Erythroblast (primary cell): ENCODE measurements at regions not wholly inside any gene's neighbourhood (a gene's known extent, or its start where the extent isn't known, plus 50 kb on each side); places are given as distances from the start of the nearest gene placed in this dataset.
"Not testable (repeated sequence)": the region's sequence is repeated elsewhere in the genome, so short reads cannot be mapped to it uniquely, and the experiment has no call there.

Source experiments
- DNase-seq, 2 experiments: peaks; one replicate each; lab custom pipeline; 2025; lab: John Stamatoyannopoulos, UW
- GATA1 ChIP-seq: IDR thresholded peaks from 2 replicates; pipeline ENCODE4 v1.6.1; 2011; ENCODE audit warnings: low read depth, mild to moderate bottlenecking, control low read depth, low read length, moderate library complexity
- POLR2A ChIP-seq: IDR thresholded peaks from 2 replicates; pipeline ENCODE4 v1.6.1; 2011; ENCODE audit warnings: mild to moderate bottlenecking, low read length

DNA sequence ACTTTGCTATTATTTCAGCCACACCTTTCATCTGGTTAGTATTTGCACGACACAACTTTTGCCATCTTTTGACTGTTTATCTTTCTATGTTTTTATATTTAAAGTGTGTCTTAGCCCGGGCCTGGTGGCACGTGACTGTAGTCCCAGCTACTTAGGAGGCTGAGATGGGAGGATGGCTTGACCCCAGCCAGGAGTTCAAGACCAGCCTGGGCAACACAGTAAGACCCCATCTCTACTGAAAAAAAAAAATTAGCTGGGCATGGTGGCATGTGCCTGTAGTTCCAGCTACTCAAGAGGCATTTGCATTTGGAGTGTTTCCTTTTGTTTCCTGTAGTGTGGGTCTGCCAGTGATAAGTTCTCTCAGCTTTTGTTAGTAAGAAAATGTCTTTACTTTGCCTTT lies 88.7 kb upstream of the GLI2 start:
- no peak for TF ChIP-seq GATA1
- TF ChIP-seq POLR2A = no peak
- no peak for DNase-seq

DNA sequence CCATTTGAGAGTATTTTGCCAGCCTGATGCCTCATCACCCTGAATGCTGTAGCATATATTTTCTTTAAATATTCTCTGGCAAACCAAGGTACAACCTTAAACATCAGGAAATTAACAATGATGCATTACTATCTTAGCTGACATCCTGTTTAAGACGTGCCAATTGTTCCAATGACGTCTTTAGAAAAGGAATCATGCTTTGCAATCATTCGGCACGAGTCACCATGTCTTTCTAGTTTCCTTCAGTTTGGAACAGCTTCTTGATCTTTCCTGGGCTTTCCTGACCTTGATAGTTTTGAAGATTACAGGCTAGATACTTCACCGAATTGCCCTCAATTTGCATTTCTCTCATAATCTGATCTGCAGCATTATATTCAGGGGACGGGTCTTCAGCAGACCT lies 88.2 kb upstream of the GLI2 start:
- TF ChIP-seq POLR2A = no peak
- no peak for TF ChIP-seq GATA1
- no peak for DNase-seq

GRCh38 chr2:120649381-120649780 lies 86.3 kb upstream of the GLI2 start:
- not testable (repeated sequence) for DNase-seq

- no peak for TF ChIP-seq POLR2A
- TF ChIP-seq GATA1 = no peak
- DNase-seq = no peak
Observed at GRCh38 chr2:120650022-120650644, 85.5 kb upstream of the GLI2 start.

- TF ChIP-seq POLR2A = no peak
- no peak for TF ChIP-seq GATA1
- DNase-seq = no peak
Observed at GRCh38 chr2:120651818-120652217, 83.8 kb upstream of the GLI2 start.

- TF ChIP-seq GATA1 = no peak
- TF ChIP-seq POLR2A = no peak
- DNase-seq = no peak
Observed at GRCh38 chr2:120653046-120653445, 82.6 kb upstream of the GLI2 start.

GRCh38 chr2:120653871-120654270 lies 81.8 kb upstream of the GLI2 start:
- no peak for DNase-seq
- no peak for TF ChIP-seq POLR2A

DNA sequence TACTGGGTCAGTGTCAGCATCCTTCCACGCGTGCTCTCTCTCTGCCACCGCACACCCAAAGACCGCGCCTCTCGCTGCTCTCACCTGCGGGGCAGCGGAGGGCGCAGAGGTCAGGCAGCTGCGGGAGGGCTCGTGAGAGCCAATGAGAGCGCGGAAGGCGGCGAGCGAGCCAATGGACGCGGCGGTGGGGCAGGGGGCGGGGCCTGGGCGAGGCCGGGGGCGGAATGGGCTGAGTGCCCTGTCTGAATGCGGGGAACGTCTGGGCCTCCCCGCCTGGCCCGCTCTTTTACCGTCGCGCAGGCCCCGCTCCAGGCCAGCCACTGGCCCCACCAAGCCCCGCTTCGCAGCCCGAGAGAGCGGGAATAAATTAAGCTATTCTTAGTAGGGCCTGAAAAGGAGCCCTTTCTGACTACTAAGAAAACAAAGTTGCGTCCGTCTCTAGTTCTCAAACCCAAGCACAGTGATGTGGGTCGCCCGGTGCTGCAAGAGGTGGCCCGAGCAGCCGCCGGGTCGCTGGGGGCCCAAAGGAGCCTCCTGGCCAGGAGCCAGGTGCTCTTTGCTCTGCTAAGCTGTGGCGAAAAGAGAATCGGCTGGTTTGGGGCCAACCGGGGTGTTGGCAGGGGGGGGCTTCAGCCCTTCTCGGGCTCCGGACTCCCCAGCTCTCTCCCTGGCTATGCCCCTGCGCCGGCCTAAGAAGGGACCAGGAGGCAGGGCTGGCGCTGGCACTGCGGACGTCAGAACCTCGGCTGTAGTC lies 81.1 kb upstream of the GLI2 start:
- DNase-seq = no peak
- TF ChIP-seq POLR2A (no peak), GATA1 (no peak)

GRCh38 chr2:120656273-120656950 lies 79.3 kb upstream of the GLI2 start:
- no peak for DNase-seq
- TF ChIP-seq POLR2A = no peak
- TF ChIP-seq GATA1 = no peak

DNA sequence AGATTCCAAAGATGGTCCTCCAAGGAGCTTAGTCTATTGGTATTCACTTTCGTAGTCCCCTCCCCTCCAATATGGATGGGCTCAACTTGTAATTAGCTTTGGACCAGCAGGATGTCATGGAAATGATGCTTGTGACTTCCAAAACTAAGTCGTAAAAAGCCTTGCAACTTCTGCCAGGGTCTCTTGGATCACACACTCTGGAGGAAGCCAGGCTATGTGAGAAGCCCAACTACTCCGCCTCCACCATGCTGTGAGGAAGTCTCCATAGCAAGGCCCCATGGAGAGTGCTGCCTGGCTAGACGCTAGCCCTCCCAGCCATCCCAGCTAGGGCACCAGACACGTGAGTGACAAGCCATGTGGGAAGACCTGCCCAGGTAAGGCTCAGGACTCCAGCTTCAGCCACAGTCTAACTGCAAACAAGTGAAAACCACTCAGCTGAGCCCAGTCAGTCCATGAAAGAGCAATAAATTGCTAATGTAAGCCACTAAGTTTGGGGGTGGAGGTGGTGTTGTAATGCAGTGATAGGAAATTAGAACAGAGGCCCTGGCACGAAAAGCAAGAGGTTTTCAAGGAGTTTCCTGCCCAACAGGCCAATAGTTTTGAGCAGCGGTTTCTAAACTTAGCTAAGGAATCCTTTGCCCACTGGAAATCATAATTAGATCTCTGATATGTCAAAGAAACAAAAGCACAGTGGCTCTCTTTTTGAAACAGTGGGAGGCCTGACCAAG lies 77.5 kb upstream of the GLI2 start:
- no peak for DNase-seq

GRCh38 chr2:120658770-120659158 lies 76.9 kb upstream of the GLI2 start:
- TF ChIP-seq POLR2A (no peak), GATA1 (no peak)
- no peak for DNase-seq

More for the DNA sequence above, 77.5 kb upstream of the GLI2 start:
- TF ChIP-seq GATA1 (no peak), POLR2A (no peak)

DNA sequence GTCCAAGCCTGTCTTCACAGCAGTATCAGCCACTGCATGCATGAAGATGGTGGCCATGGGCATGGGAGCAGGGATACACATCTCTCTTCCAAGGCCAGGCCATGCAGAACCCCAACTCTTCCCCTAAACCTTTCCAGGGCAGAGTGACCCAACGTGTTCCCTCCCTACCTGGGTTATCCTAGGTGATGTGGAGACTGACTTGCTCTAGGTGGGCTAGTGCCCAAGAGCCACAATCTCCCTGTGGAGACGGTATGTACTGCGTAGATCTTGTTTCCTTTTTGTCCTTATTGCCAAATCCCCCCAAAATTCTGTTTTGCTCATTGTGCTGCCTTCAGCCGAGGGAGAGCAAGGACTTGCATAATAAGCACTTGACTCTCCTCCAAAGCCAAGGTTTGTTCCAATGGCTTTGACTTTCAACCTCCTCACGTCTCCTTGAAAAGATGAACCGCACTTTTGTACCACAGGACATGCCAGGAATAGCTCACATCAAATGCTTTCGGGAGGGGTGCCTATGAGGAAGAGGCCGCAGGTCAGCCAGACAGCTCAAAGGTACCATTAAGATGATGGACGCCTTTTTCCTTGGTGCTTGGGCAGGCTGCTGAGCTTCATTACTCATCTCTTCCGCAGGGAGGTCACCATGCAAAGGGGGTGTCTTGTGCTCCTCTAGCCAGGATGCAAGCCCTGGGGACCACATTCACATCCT lies 76.2 kb upstream of the GLI2 start:
- DNase-seq = no peak
- TF ChIP-seq POLR2A (no peak), GATA1 (no peak)

DNA sequence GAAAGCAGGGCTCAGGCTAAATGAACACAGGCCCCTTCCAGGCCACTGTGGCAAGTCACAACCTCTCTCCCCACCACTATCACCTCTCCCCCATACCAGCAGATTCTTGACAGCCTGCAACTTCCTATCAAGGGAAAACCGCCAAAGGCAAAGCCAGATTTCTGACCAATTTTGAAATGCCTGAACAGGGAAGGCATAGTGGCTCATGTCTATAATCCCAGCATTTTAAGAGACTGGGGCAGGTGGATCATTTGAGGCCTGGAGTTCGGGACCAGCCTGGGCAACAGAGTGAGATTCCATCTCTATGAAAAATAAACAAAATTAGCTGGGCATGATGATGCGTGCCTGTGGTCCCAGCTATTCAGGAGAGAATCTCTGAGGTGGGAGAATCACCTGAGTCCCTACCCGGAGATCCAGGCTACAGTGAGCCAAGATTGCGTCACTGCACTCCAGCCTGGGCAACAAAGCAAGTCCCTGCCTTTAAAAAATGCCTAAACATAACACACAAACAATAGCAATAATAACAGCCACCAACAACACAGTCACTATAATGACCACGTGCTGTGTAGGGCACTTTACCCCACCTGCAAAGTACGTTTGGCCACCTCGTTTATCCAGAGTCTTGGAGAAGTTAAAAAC lies 75.5 kb upstream of the GLI2 start:
- TF ChIP-seq GATA1 (no peak), POLR2A (no peak)
- no peak for DNase-seq
